HG03520 (cell line): ENCODE measurements at regions not wholly inside any gene's neighbourhood (a gene's known extent, or its start where the extent isn't known, plus 50 kb on each side); places are given as distances from the start of the nearest gene placed in this dataset.
"Not testable (repeated sequence)": the region's sequence is repeated elsewhere in the genome, so short reads cannot be mapped to it uniquely, and the experiment has no call there.

Experiments used
- ATAC-seq: cut with Tn5 transposase; IDR thresholded peaks from one replicate; pipeline ENCODE4 v1.9.1; 2021; ENCODE audit warnings: mild to moderate bottlenecking, moderate library complexity; ENCODE audit not compliant: unreplicated experiment

DNA sequence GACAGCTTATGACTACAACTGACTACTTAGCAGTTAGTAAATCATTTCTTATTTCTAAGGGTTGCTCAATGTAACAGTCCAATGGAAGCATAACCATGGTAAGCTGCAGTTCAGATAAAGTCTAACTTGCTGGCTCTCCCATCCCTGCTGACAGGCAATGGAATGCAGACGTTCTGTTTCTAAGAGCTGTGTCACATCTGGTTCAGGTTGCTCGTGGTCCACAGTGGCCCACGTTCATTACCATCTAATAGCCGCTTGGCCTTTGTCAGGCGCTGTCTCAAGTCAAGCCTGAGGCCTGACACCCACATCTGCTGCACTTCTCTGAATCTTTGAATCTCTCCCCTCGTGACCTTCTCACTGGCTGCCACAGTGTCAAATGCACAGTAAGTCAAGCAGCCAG lies 240.8 kb downstream of the FGFR2 start:
- no peak for ATAC-seq

DNA sequence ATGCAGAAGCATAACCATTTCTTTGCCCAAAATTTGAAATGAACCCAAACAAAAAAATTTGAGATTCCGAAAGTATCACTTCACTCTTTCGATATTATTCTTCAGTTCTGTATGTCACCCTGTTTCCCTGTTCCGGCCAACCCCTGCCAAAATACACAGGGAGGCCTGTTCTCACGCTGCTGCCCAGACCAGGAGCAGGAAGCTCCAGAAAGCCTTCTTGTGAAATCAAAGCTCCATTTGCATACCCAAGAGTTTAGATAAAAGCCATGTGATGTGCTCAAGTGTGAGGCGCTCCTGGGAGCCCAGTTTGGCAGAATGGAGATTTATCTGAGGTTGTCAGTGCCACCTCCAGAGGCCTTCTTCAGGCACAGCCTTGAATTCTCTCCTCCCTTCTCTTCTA lies 236.2 kb downstream of the FGFR2 start:
- no peak for ATAC-seq

GRCh38 chr10:121365566-121365965 lies 232.7 kb downstream of the FGFR2 start:
- ATAC-seq, result no peak

DNA sequence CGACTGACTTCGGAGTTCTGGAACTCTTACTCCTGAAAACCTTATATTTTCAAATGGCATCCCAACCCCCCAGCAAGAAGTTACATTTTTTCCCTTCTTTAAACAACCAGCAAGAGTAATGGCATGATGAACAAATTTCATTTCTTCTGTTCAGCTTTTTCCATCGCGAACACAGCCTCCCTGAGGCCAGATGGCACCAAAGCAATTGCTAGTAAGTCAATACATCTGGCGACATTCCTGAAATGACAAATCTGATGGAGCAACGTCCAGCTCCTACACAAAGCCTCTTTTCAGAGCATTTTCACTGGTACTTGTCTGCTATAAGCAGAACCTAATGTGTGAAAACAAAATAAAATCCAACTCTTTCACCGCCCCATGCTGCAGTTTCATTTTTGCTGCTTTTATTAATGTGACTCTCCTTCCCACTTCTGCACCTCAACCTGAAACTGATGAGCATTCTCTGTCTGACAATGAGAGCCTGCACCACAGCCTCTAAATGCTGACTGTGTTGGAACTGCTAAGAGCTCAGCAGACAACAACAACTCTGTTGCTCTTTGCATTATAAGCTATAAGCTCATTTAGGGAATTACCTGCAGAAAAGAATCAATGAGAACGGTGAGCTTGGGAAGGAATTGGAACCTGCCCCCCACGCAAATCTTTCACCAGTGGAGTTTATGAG lies 229.8 kb downstream of the FGFR2 start:
- no peak for ATAC-seq

GRCh38 chr10:121369616-121370015 lies 228.6 kb downstream of the FGFR2 start:
- no peak for ATAC-seq

DNA sequence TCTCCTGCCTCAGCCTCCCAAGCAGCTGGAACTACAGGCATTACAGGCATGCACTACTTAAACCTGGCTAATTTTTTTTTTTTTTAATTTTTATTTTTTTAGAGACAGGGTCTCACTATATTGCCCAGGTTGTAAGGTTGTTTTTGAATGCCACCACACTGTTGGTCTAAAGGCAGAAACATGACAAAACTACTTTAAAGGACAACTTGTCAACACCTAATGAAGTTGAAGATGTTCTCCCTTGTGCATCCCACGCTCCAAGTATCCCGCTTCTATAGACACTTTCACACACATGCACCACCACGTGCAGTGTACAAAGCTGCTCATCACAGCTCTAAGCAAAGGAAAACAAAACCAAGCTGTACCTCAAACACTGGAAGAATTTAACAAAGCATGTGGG lies 226.4 kb downstream of the FGFR2 start:
- ATAC-seq, result no peak

- no peak for ATAC-seq
Observed at GRCh38 chr10:121373411-121373810, 224.8 kb downstream of the FGFR2 start.

DNA sequence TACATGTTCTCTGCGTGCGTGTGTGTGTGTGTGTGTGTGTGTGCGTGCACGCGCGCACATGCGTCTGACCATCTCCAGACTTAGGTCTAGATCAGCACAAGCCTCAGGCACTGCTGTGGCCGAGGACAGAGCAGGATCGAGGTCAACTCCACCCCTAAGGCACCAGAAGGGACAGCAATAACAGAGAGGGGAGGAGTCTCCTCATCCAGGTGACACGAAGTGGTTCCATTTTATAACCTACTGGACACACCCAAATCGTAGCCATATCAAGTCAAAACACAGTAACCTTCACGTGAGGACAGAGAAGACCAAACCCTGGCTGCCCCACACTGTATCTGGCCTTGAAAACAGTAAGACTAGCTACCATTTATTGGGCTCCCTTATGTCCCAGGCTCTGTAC lies 224.1 kb downstream of the FGFR2 start:
- no peak for ATAC-seq

GRCh38 chr10:121375172-121375571 lies 223.1 kb downstream of the FGFR2 start:
- ATAC-seq, result no peak

DNA sequence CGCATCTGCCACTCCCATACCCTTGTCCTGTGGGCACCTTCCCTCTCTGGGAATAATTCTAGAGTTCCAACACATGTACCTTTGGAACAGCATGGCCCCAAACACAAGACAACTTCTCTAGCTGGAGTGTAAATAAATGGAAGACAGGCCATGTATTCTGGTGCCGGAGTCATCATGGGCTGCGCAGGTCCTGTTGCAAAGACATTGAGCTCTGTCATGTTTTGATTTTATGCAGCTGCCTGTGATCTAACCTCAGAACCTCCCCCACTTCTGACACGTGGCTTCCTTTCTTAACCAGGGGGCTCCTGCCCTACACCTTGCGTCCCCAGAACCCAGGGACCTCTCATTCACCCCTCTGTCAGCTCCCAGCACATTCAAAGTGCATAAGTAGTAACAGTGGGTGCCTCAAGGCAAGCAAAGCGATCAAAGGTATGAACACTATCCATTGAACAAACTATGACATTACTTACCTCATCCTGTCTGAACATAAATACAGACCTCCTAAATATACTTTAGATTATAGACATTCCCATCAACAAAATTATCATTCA lies 219.9 kb downstream of the FGFR2 start:
- no peak for ATAC-seq

- ATAC-seq, result no peak
Observed at GRCh38 chr10:121379013-121379412, 219.2 kb downstream of the FGFR2 start.

DNA sequence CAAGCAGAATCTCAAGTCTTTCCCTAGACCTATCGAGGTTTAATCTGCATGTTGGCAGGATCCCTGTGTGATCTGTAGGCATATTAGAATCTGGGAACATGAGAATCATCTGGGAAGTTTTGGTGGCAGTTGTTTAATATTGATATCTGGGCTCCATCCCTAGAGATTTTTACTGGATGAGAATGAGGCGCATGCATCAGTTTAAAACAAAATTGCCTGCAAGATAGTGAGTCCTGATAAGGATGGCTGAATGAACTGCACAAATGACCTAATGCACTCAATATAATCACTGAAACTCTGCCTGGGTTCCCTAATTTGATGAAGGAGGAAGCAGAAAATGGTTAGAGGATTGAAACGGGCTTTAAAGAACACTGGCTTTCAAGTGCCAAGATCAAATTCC lies 218.0 kb downstream of the FGFR2 start:
- ATAC-seq, result no peak

DNA sequence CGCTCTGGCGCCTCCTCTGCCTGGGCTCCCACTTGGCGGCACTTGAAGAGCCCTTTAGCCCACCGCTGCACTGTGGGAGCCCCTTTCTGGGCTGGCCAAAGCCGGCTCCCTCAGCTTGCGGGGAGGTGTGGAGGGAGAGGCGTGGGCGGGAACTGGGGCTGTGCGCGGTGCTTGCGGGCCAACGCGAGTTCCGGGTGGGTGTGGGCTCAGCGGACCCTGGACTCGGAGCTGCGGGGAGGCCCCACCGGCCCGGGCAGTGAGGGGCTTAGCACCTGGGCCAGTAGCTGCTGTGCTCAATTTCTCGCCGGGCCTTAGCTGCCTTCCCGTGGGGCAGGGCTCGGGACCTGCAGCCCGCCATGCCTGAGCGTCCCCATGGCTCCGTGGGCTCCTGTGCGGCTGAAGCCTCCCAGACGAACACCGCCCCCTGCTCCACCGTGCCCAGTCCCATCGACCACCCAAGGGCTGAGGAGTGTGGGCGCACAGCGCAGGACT lies 216.2 kb downstream of the FGFR2 start:
- ATAC-seq, result not testable (repeated sequence)

- ATAC-seq, result no peak
Observed at GRCh38 chr10:121385136-121385535, 213.1 kb downstream of the FGFR2 start.

DNA sequence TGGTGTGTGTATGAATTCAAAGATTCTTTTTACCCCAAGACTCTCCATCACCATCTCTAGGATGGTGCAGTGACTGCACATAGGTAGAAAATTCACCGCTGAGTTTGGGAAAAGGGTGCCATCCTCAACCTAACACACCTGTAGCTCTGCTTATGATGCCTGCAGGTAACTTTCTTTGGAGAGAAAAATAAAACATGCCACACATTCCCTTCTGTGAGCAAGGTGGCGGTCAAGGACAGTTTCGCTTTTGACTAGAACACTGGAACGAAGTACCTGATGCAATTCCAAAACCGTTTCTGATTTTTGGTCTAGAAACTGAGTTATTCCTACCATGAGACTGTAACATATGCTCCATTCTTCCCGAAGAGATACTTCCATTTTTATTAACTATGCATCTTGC lies 205.6 kb downstream of the FGFR2 start:
- no peak for ATAC-seq

DNA sequence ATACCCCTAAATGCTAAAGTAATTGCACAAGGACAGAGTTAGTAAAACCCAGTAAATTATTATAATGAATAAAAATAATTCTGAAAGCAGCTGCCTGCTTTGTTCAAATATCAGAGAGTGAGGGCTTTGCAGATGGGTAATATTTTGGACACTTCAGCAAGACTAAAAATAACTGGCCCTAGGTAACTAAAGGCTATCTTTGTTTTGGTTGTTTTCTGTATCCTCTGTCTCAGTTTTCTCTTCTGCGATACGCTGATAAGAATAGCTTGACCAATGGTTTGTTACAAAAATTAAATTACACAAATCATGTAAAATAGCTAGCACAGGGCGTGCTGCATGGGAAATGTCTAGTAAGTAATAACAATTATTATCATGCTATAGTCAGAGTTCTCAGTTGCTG lies 204.7 kb downstream of the FGFR2 start:
- ATAC-seq, result no peak

DNA sequence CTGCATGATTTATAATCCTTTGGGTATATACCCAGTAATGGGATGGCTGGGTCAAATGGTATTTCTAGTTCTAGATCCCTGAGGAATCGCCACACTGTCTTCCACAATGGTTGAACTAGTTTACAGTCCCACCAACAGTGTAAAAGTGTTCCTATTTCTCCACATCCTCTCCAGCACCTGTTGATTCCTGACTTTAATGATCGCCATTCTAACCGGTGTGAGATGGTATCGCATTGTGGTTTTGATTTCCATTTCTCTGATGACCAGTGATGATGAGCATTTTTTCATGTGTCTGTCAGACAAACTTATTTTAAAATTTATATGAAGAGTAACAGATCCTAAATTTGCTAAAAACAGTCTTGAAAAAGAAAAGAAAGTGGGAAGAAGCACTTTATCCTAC lies 197.7 kb downstream of the FGFR2 start:
- not testable (repeated sequence) for ATAC-seq

DNA sequence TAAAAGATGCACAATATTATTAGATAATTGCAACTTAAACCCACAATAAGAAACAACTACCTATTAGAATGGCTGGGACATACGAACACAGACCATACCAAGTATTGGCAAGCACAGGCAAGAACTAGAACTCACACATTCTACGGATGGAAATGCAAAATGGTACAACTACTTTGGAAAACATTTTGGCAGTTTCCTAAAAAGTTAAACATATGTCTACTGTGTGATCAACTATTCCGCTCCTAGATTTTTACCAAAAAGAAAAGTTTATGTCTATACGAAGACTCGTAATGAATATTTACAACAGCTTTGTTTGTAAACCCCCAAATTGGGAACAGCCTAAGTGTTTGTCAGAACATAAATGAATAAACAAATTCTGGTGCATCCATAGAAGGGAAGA lies 194.7 kb downstream of the FGFR2 start:
- ATAC-seq, result no peak

- no peak for ATAC-seq
Observed at GRCh38 chr10:121404611-121405010, 193.6 kb downstream of the FGFR2 start.

GRCh38 chr10:121405096-121405495 lies 193.1 kb downstream of the FGFR2 start:
- no peak for ATAC-seq

DNA sequence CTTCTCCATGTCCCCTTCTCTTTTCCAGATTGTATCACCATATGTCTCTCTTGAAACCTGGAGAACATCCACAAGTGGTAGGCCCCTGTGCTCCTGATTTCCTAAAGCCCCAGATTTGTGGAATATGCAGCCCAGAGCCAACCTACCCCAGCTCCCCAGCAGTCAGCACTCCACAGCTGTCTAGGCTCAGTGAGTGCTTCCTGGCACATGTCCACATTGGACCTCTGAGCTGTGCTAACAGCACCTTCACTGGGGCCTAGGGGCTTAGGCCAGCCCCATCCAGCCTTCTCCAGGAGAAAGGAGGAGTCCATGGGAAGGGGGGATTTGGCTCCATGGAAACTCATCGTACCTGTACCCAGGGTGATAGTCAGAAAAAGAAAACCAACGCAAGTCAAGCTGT lies 192.7 kb downstream of the FGFR2 start:
- ATAC-seq, result no peak

GRCh38 chr10:121405953-121406352 lies 192.3 kb downstream of the FGFR2 start:
- ATAC-seq, result no peak
